GM12864 (cell line): ENCODE measurements at regions not wholly inside any gene's neighbourhood (a gene's known extent, or its start where the extent isn't known, plus 50 kb on each side); places are given as distances from the start of the nearest gene placed in this dataset.
"Not testable (repeated sequence)": the region's sequence is repeated elsewhere in the genome, so short reads cannot be mapped to it uniquely, and the experiment has no call there.

Experiments used
- DNase-seq: peaks from one replicate; pipeline ENCODE4 v3.0.0-alpha.2; 2011; ENCODE audit warnings: low read depth
- H3K4me3 ChIP-seq: 2 replicates; pipeline ENCODE4 v1.5.1; 2011; ENCODE audit warnings: mild to moderate bottlenecking, low read depth, low read length, control low read depth
- CTCF ChIP-seq: IDR thresholded peaks from 2 replicates; pipeline ENCODE4 v1.5.1; 2011; ENCODE audit warnings: low read depth, mild to moderate bottlenecking, moderate library complexity, low read length, control low read depth, inconsistent platforms; ENCODE audit errors: missing control alignments

GRCh38 chr2:7440977-7441376 lies 523.8 kb downstream of the RNF144A start:
- DNase-seq: no peak
- H3K4me3 ChIP-seq: no peak overlapping the region
- no peak for TF ChIP-seq CTCF

- not testable (repeated sequence) for DNase-seq, H3K4me3 ChIP-seq
Measured at GRCh38 chr2:7441841-7442240, 524.6 kb downstream of the RNF144A start.

GRCh38 chr2:7444626-7445025 lies 527.4 kb downstream of the RNF144A start:
- H3K4me3 ChIP-seq: no peak overlapping the region
- DNase-seq: no peak
- no peak for TF ChIP-seq CTCF

- TF ChIP-seq CTCF: no peak
- no peak for DNase-seq
- no peak overlapping the region for H3K4me3 ChIP-seq
Measured at GRCh38 chr2:7448578-7449264, 531.5 kb downstream of the RNF144A start.

GRCh38 chr2:7449298-7449697 lies 532.1 kb downstream of the RNF144A start:
- no peak for TF ChIP-seq CTCF
- no peak overlapping the region for H3K4me3 ChIP-seq
- no peak for DNase-seq

- TF ChIP-seq CTCF: no peak
- no peak overlapping the region for H3K4me3 ChIP-seq
- DNase-seq: no peak
Measured at GRCh38 chr2:7450188-7450832, 533.1 kb downstream of the RNF144A start.

- no peak overlapping the region for H3K4me3 ChIP-seq
- no peak for DNase-seq
- TF ChIP-seq CTCF: no peak
Measured at GRCh38 chr2:7450833-7451190, 533.6 kb downstream of the RNF144A start.
